Fibroblast of the aortic adventitia (primary cell): ENCODE measurements at regions not wholly inside any gene's neighbourhood (a gene's known extent, or its start where the extent isn't known, plus 50 kb on each side); places are given as distances from the start of the nearest gene placed in this dataset.

Source experiments
- DNase-seq: peaks from one replicate; pipeline ENCODE4 v3.0.0-alpha.2; 2010; ENCODE audit warnings: low read depth
- H3K4me3 ChIP-seq: 2 replicates; pipeline ENCODE4 v1.5.1; 2011; ENCODE audit warnings: low read depth, mild to moderate bottlenecking, control low read depth, low read length, moderate library complexity
- TF ChIP-seq, protein P1 (sequence below): IDR thresholded peaks from 2 replicates; pipeline ENCODE4 v1.5.1; 2011; ENCODE audit warnings: mild to moderate bottlenecking, low read length, control low read depth, inconsistent platforms; ENCODE audit not compliant: insufficient read depth

GRCh38 chr3:14273901-14274611 is 95.4 kb downstream of the LSM3 start:
- H3K4me3 ChIP-seq, result no peak overlapping the region
- DNase-seq, result no peak
- TF ChIP-seq, protein P1, sequence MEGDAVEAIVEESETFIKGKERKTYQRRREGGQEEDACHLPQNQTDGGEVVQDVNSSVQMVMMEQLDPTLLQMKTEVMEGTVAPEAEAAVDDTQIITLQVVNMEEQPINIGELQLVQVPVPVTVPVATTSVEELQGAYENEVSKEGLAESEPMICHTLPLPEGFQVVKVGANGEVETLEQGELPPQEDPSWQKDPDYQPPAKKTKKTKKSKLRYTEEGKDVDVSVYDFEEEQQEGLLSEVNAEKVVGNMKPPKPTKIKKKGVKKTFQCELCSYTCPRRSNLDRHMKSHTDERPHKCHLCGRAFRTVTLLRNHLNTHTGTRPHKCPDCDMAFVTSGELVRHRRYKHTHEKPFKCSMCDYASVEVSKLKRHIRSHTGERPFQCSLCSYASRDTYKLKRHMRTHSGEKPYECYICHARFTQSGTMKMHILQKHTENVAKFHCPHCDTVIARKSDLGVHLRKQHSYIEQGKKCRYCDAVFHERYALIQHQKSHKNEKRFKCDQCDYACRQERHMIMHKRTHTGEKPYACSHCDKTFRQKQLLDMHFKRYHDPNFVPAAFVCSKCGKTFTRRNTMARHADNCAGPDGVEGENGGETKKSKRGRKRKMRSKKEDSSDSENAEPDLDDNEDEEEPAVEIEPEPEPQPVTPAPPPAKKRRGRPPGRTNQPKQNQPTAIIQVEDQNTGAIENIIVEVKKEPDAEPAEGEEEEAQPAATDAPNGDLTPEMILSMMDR, result no peak

DNA sequence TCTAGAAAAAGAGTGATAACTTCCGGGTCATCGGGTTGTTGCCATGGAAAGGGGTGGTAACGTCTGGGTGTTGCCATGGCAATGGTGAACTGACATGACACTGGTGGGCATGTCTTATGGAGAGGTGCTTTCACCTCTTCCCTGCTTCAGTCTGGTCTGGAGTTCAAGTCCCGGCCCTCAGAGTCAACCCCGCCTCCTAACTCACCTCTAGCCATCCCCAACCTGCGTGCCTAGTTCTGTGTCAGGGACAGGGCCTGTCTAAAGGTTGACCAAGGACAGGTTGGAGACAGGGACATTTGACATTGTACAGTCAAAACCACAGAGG is 96.0 kb downstream of the LSM3 start:
- TF ChIP-seq, protein P1, result no peak
- DNase-seq, result no peak
- H3K4me3 ChIP-seq, result no peak overlapping the region

DNA sequence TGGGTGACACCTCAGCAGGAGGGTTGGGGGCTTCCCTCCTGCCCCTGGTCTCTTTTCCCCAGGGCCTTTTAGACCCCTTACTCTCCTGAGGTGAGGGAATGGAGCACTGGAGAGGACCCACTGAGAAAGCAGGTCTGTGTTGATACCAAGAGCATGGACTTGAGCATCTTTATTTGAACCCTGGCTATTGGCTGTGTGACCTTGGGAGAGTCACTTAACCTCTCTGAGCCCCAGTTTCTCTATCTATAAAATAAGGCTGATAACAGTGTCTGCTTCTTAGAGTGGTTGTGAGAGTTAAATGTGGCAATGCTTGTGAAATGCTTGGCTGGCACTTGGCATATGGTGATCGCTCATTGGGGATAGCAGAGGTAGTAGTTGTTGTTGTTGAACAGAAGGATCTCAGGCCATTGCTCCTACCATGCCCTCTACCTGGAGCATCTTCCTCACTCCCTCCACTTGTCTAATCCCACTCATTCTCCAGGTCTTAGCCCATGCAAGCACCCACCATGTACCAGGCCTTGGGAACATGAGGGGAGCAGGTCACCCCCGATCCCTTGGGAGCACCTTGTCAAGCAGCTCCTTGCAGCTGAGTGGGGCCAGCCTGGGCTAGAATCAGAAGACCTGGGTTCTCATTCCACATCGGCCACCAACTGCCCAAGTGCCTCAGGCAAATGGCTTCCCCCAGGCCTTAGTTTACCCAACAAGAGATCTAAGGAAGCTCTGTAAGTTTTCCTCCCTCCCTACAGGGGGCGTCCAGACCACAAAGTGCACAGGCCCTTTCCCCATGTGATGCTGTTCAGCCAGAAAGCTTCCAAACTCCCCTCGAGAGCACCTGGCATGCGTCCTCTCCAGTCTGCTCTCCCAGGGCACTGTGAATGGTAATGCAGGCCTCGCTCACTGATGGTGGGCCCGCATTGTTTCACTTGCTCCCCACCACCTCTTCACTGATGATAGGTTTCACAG is 96.7 kb downstream of the LSM3 start:
- no peak overlapping the region for H3K4me3 ChIP-seq
- no peak for DNase-seq
- TF ChIP-seq, protein P1, result peak; percentile 27

DNA sequence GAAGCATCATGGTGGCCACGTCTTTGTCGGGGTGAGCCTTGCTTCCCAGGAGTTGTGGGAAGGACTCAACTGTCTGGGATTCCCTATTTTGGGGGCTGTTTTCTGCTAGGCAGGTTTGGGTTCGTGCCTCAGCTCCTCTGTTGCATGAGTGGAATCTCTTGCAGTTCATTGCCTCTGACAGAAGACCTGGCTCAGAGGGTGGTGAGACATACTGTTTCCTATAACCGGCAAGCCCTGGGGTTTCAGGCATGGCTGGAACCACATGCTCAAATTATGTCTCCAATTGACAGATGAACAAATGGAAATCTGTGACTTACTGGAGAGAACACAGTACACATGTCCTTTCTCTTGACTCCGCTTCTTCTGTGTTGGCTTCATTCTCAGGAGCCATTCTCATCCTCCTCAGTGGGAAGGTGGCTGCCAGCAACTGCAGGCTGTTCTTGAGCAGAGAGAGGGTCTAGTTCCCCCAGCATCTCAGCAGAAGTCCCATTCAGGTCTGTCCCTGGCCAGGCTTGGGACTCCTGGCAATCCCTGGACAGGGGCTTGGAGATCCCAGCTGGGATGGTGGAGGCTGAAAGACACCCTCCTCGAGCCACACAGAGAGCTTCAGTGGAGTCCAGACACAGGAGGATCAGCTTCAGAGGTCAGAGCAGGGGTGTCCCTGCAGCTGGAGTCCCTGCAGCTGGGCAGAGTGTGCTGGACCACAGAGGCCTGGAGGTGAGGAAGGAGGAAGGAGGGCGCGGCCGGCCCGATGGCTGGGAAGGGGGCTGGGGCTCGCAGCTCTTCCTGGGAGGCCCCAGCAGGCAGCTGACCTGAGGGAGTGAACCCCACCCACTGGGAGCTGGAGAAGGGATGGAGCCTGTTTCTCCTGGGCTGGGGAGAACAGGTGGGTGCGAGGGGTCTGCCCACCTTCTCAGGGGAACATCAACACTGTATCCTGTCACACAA is 97.6 kb downstream of the LSM3 start:
- no peak overlapping the region for H3K4me3 ChIP-seq
- no peak for DNase-seq
- TF ChIP-seq, protein P1, result no peak

DNA sequence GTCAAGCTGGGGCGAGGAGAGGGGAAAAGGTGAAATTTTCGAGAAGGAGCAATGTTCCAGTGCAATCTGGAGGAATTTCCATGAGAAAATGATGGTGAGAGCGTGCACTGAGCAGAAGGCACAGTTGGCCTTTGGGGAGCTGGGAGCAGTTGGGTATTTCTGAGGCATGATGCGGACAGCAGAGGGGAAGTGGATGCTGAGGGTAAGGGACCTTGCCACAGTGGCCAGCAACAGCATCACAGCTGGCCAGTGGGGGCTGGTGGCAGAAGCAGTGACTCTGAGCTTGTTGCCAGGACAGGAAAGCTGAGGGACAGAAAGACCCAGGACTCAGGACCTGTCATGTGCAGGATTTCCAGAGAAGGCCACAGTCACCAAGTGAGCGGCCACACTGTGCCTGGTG is 98.9 kb downstream of the LSM3 start:
- no peak for DNase-seq
- TF ChIP-seq, protein P1, result no peak
- H3K4me3 ChIP-seq, result no peak overlapping the region

- DNase-seq, result no peak
- TF ChIP-seq, protein P1, result no peak
- H3K4me3 ChIP-seq, result no peak overlapping the region
Observed at GRCh38 chr3:14278265-14278798, 99.7 kb downstream of the LSM3 start.
